Peyer's patch (tissue), 4 donors: ENCODE measurements at regions not wholly inside any gene's neighbourhood (a gene's known extent, or its start where the extent isn't known, plus 50 kb on each side); places are given as distances from the start of the nearest gene placed in this dataset.

Experiments used
- DNase-seq, 3 donors: peaks; one replicate each; pipeline ENCODE4 v3.0.0-alpha.2; 2017 to 2019
- H3K27ac ChIP-seq, 4 donors: fragments of 200-600 bp; sonication (generic); one replicate each; pipeline ENCODE4 v1.5.1; 2016 to 2019
- H3K27me3 ChIP-seq, 2 donors: fragments of 200-600 bp; sonication (generic); one replicate each; pipeline ENCODE4 v1.5.1; 2019
- H3K36me3 ChIP-seq, 3 donors: fragments of 200-600 bp; sonication (generic); one replicate each; pipeline ENCODE4 v1.5.1; 2016 to 2019
- H3K4me1 ChIP-seq, 4 donors: fragments of 200-600 bp; sonication (generic); one replicate each; pipeline ENCODE4 v1.5.1; 2016 to 2019
- H3K4me3 ChIP-seq, 4 donors: fragments of 200-600 bp; sonication (generic); 1 replicate in 3 of 4; 2 replicates in 1 of 4; pipeline ENCODE4 v1.5.1; 2016 to 2019; ENCODE audit warnings: mild to moderate bottlenecking in 1 of 4
- H3K9me3 ChIP-seq, 4 donors: fragments of 200-600 bp; sonication (generic); one replicate each; pipeline ENCODE4 v1.5.1; 2016 to 2019; ENCODE audit warnings: mild to moderate bottlenecking in 1 of 4
- POLR2A ChIP-seq, 2 donors: fragments of 450-650 bp; IDR thresholded peaks; one replicate each; pipeline ENCODE4 v1.5.1; 2017; ENCODE audit warnings: antibody characterized with exemption in 2 of 2, mild to moderate bottlenecking in 2 of 2, moderate library complexity in 2 of 2
- TF ChIP-seq, protein P1 (sequence below), 6 experiments: fragments of 450-650 bp in 4 of 6; fragments of 200-600 bp in 2 of 6; sonication (generic) in 1 of 6; IDR thresholded peaks; one replicate each; pipeline ENCODE4 v1.5.1; 2017 to 2019; ENCODE audit warnings: antibody characterized with exemption in 6 of 6, mild to moderate bottlenecking in 3 of 6, moderate library complexity in 1 of 6

DNA sequence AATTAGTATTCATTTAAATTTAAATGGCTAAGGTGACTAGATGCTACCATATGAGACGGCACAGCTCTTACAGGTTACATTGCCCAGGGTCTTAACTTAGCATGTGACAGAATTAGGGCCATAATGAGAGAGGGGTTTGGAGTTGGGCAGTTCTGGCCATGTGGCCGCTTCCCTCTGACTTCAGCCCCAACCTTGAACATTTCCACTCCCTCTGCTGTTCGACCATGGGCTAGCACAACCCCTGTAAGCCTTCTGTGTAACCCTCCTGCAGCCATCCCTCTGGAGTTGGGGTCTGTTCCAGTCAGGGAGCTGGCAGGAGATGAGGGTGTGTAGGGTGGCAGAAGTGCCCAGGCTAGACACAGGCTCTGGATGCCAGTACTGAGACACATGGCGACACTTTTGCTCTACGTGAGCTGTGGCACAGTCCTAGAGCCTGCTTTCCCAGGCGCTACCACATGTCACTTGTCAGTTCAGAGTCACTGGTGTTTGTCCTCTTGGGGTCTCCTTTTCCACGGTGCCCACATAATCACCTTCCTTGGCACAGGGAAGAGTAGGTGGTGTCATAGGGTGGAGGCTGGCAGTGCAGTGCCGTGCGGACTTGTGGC is 128.7 kb upstream of the PITX1 start:
- DNase-seq = no peak
- Histone ChIP-seq H3K4me3 (no peak overlapping the region), H3K27ac (no peak overlapping the region), H3K27me3 (no peaks in the 10 kb centered on the region), H3K9me3 (peaks cover 0 to 4% (median 0%) of the 10 kb centered on the region in 4 donors), H3K36me3 (no peaks in the 10 kb centered on the region), H3K4me1 (no peaks in the 10 kb centered on the region)
- TF ChIP-seq, protein P1, sequence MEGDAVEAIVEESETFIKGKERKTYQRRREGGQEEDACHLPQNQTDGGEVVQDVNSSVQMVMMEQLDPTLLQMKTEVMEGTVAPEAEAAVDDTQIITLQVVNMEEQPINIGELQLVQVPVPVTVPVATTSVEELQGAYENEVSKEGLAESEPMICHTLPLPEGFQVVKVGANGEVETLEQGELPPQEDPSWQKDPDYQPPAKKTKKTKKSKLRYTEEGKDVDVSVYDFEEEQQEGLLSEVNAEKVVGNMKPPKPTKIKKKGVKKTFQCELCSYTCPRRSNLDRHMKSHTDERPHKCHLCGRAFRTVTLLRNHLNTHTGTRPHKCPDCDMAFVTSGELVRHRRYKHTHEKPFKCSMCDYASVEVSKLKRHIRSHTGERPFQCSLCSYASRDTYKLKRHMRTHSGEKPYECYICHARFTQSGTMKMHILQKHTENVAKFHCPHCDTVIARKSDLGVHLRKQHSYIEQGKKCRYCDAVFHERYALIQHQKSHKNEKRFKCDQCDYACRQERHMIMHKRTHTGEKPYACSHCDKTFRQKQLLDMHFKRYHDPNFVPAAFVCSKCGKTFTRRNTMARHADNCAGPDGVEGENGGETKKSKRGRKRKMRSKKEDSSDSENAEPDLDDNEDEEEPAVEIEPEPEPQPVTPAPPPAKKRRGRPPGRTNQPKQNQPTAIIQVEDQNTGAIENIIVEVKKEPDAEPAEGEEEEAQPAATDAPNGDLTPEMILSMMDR (IDR thresholded peaks at IDR 0.05) = no peak
- TF ChIP-seq POLR2A (IDR thresholded peaks at IDR 0.05) = no peak

DNA sequence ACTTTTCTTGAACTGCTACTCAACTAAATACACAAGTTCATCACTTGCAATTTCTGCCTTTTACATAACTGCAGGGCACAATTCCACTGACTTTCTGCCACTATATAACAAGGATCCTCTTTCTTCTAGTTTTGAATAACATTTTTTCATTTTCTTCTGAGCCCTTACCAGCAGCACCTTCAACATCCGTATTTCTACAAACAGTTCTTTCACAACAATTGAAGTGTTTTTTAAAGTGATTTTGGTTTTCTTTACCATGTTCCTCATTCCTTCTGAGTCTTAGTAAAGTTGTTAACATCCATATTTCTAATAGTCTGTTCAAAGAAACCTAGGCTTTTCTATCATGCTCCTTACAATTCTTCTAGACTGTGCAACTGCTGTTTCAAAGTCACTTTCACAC is 127.2 kb upstream of the PITX1 start:
- TF ChIP-seq, protein P1 (IDR thresholded peaks at IDR 0.05) = no peak
- no peak for TF ChIP-seq POLR2A (IDR thresholded peaks at IDR 0.05)
- no peaks in the 10 kb centered on the region for H3K4me1 ChIP-seq

DNA sequence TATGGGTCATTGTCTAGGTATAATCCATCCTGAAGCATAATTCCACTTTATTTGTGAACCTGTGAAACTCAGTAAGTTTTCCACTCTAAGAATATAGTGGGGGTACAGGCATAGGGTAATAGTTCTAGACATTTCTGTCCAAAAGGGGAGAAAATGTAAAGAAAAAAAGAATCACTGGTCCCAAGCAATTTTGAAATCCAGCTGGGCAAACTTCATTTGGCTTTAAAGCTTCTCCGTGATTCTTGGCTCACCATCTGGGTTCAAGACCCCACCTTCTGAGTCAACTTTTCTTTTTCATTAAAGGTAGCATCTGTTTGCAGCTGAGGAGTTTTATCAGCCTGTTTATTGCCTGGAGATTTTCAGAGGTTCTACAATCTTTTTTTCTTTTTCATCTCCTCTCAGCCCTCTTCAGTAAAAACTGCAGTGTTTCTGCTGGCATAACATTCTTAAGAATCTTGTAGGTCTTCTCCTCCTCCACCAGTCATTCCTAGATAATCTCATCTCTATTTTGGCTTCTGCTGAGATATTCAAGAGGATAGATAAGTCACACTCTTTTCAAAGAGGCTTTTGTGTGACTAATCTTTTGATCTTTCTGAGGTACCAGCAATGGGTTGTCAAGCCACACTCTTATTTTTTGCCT is 126.1 kb upstream of the PITX1 start:
- H3K27ac ChIP-seq = no peak overlapping the region
- H3K4me3 ChIP-seq = no peak overlapping the region
- H3K27me3 ChIP-seq = no peaks in the 10 kb centered on the region
- DNase-seq = no peak
- no peaks in the 10 kb centered on the region for H3K4me1 ChIP-seq
- no peaks in the 10 kb centered on the region for H3K36me3 ChIP-seq
- H3K9me3 ChIP-seq = peaks cover 0 to 4% (median 0%) of the 10 kb centered on the region in 4 donors
- TF ChIP-seq POLR2A (IDR thresholded peaks at IDR 0.05) = no peak
- TF ChIP-seq, protein P1 (IDR thresholded peaks at IDR 0.05) = no peak

More for the DNA sequence above, 127.2 kb upstream of the PITX1 start:
- peaks cover 0 to 4% (median 0%) of the 10 kb centered on the region in 4 donors for H3K9me3 ChIP-seq
- no peak for DNase-seq
- no peaks in the 10 kb centered on the region for H3K36me3 ChIP-seq
- H3K27ac ChIP-seq = no peak overlapping the region
- no peaks in the 10 kb centered on the region for H3K27me3 ChIP-seq
- H3K4me3 ChIP-seq = no peak overlapping the region

DNA sequence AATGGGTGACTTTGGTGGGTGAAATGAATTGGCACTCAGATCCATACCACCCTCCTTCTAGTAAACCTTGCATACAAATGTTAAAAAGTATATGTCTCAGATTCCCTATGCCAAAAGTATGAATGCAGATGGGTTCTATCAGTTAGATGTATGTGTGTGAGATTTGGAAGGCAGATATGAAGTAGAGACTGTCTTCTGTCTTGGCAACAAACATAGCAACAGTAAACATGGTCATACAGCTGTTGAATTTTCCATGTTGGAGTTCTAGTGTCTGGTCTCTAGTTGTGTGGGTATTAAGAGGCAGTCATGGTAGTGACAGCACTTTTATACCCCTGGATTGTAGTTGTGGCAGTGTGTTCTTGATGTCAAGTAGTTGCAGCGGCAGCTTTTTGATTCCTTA is 125.6 kb upstream of the PITX1 start:
- no peak for DNase-seq
- TF ChIP-seq, protein P1 (IDR thresholded peaks at IDR 0.05) = no peak
- TF ChIP-seq POLR2A (IDR thresholded peaks at IDR 0.05) = no peak
- Histone ChIP-seq H3K4me1 (no peaks in the 10 kb centered on the region), H3K9me3 (peaks cover 0 to 4% (median 0%) of the 10 kb centered on the region in 4 donors), H3K36me3 (no peaks in the 10 kb centered on the region), H3K27me3 (no peaks in the 10 kb centered on the region), H3K27ac (no peak overlapping the region), H3K4me3 (no peak overlapping the region)

DNA sequence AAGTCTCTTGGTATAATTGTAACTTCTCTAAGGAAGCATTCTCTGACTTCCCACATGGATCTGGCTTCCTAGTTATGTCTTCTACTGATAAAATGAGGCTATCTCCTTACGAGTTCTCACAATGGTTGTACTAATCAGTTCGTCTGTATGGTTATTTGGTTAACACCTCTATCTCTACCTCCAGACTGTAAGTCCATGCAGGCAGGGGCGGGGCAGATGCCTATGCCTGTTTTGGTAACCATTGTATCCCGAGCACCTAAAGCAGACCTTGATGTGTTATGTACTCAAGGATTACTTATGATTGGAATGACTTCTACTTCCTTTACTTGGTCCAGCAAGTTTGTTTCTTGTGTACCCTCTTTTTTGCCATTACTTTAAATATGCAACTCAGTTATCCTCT is 125.0 kb upstream of the PITX1 start:
- Histone ChIP-seq H3K9me3 (peaks cover 0 to 4% (median 0%) of the 10 kb centered on the region in 4 donors), H3K4me3 (no peak overlapping the region), H3K4me1 (no peaks in the 10 kb centered on the region), H3K27me3 (no peaks in the 10 kb centered on the region), H3K36me3 (no peaks in the 10 kb centered on the region), H3K27ac (no peak overlapping the region)
- no peak for DNase-seq
- TF ChIP-seq, protein P1 (IDR thresholded peaks at IDR 0.05) = no peak
- no peak for TF ChIP-seq POLR2A (IDR thresholded peaks at IDR 0.05)
